HG02678 (cell line): ENCODE measurements at regions not wholly inside any gene's neighbourhood (a gene's known extent, or its start where the extent isn't known, plus 50 kb on each side); places are given as distances from the start of the nearest gene placed in this dataset.
"Not testable (repeated sequence)": the region's sequence is repeated elsewhere in the genome, so short reads cannot be mapped to it uniquely, and the experiment has no call there.

Experiments used
- ATAC-seq: cut with Tn5 transposase; IDR thresholded peaks from one replicate; pipeline ENCODE4 v1.9.1; 2021; ENCODE audit warnings: mild to moderate bottlenecking, moderate library complexity; ENCODE audit not compliant: unreplicated experiment

- peak; percentile 56 for ATAC-seq
Measured at GRCh38 chrX:37509349-37509748, 62.1 kb upstream of the LANCL3 start.

GRCh38 chrX:37516512-37516911 is 54.9 kb upstream of the LANCL3 start:
- not testable (repeated sequence) for ATAC-seq

- not testable (repeated sequence) for ATAC-seq
Measured at GRCh38 chrX:37519261-37519660, 52.2 kb upstream of the LANCL3 start.

GRCh38 chrX:37520860-37521450 is 50.5 kb upstream of the LANCL3 start:
- ATAC-seq: not testable (repeated sequence)
